ENCODE measurements at regions not wholly inside any gene's neighbourhood (a gene's known extent, or its start where the extent isn't known, plus 50 kb on each side); places are given as distances from the start of the nearest gene placed in this dataset.

GRCh38 chr6:140069576-140069975, 695.1 kb upstream of the CITED2 start:
- no peak for DNase-seq

GRCh38 chr6:140068801-140069200, 694.4 kb upstream of the CITED2 start:
- no peak for DNase-seq

DNA sequence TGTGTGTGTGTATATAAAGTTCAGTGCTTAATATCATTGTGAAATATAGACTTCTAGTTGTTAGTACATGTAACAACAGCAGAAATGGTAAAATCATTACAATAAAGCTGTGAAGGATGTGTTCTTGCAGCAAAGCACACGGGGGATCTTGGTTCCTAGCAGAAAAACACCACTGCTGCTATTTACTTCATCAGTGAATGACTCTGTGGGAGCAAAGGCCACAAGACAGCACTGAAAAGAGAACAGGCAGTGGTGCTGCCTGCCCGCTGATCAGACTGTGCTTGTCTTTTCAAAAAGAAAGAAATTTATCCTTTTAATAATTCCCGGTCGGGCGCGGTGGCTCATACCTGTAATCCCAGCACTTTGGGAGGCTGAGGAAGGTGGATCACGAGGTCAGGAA, 689.9 kb upstream of the CITED2 start:
- DNase-seq, result no peak

DNA sequence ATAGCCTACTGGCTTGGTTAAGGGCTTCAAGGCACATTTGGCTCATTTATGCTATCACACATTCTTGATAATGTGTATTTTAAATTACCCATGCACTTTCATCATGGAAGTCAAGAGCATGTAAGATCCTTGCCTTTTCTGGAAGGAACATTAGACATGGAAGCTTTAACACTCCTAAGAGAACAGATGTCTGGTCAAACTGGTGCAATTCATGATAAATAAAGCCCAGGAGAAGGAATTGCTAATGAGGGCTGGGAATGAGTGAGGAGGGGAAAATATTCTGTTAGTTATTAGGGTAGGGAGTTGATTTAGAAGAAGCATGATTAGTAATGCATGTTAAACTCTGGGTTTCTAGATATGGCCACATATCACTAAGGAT, 688.6 kb upstream of the CITED2 start:
- no peak for DNase-seq

DNA sequence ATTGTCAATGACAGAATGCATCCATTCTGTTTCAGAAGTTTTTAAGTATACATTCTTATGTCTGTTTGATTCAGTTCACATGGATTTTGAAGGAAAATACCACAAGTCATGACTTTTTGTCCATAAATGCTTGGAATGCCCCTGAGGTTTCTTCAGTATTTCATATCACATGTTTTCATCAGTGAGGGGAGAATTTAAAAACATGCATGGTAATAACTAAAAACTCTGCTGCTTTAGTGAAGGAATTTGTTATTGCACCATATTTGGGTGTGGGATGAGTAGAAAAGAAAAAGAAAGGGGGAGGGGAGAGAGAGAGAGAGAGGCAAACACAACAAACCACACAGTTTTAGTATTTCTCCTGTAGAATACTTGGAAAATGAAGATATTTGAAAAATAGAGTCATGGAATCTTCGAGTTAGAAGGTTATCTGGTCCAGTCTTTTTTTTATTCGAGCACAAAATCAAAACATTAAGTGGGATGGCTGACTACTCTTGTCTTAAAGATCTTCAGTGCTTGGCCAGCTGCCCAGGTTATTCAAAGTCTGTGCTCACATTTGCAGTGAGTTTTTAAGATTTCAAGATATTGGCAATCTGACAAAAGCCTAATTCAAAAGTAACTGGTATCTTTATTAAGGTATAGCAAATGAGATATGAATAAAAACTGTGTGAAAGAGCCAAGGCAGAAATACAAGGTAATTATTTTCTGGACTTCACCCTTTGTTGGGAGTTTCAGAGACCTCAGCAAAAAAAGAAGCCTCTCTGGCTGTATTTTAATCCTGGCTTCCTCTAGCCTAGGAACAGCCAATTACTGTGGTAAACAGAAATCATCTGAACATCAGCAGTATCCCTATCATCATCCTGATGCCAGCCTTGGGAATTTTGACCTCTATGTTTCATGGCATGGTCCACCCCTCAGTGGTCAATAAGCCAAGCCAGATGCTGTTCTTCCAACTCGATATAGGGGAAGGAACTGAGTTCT, 687.9 kb upstream of the CITED2 start:
- DNase-seq, result peak; percentile 60 to 67

- no peak for DNase-seq
Observed at GRCh38 chr6:140061110-140062042, 686.9 kb upstream of the CITED2 start.

DNA sequence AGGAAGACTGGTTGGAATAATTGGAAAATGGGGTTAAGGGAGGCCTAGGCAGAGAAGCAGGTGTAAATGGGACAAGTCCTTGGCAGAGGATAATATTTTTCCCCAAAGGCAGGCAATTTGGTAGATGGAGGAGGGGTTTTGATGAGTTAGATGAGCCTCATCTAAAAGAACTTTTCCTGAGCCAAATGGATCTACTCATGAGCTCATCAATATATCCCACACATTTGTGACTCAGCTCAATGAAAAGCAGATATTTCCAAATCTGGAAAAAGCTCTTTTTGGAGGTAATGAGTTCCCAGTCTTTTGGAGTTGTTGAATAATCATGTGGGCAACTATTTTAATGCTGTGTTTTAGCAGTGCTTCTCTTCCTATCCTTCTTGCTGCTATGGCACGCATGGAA, 685.5 kb upstream of the CITED2 start:
- no peak for DNase-seq

GRCh38 chr6:140058863-140059262, 684.4 kb upstream of the CITED2 start:
- DNase-seq, result no peak

- no peak for DNase-seq
Observed at GRCh38 chr6:140052736-140053729, 678.6 kb upstream of the CITED2 start.

GRCh38 chr6:140051521-140052512, 677.4 kb upstream of the CITED2 start:
- no peak for DNase-seq

GRCh38 chr6:140050101-140050995, 675.9 kb upstream of the CITED2 start:
- no peak for DNase-seq

DNA sequence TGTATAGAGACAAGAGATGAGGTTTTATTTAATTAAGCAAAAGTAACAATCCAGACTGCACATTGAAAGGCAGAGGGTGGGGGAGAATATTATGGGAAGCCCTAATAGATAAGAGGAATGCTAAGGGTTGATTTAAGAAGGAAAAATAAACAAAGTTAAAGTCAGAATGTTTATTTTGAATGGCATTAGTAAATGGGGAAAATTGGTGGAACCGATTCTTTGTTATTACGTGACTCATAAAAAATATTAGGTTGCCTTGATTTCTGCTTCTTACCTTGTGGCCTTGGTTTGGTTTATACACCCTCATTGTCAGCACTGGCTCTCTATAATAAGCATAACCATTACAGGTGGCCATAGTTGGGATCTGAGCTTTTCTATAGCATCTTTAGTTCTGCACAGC, 674.8 kb upstream of the CITED2 start:
- no peak for DNase-seq

DNA sequence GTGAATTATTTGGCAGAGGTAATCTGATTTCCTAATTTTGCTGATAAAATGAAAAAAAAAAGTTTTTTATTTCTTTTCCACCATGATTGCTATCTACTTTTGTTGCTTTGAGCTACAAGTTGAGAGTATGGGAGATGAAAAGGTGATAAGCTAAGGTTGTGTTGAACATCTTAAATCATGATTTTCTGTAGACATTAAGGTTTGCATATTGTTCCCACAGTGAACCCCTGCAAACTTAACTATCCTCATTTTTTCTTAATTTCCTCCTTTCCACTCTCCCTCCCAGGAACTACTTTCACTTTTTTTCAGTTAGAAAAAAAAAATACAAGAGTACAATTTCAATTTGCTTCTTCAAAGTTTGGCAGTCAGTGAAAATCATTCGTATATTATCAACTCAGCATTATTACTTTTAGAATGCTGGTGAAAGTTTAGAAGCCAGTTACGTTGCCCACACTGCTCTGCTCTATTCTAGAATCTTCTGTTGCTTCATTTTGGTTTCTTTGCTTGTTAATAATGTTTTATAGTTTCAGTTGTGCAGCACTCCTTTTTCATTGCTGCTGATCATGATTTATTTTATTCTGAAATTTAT, 673.8 kb upstream of the CITED2 start:
- no peak for DNase-seq

- no peak for DNase-seq
Observed at GRCh38 chr6:140047321-140047720, 672.9 kb upstream of the CITED2 start.

DNA sequence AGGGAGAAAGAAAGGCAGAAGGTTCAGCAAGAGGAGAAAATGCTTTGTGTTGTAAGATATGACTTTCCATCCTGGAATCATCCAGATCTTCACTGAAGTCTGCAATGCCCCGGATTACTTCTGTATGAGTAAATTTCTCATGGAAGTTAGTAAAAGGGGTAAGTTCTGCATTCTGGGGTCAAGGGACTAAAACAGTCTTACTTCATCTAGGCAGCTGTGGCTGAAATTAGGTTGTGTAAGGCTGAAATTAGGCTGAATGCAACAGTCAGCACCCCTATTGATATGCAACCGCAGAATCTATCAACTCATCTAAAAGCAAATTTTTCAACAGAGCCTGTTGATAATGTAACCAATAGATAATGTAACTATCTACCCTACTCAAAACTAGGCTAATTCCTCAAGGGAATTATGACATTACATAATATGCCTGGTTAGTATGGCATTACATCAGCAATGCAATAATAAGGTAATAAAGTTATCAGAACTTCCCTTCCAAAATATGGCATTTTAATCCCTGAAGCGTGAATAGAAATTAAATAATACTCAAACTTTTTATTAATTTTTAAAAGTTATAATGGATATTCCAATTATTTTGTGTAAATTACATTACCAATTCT, 671.7 kb upstream of the CITED2 start:
- DNase-seq, result no peak

DNA sequence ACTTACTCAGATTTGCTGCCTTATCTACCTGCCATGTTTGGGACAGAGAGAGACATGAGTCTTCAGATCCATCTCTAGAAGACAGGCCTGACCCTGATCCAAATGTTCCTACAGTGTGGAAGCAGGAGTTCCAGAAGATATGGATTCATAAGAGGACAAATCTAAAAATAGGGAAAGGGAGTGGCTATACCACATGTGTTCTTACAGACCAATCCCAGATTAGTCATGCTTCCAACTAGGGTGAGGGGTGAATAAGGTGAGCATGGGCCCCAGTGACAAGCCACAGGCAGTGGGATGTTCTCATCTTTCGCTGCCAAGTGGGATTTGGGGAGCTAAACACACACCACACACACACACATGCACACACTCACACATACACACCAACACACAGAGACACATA, 670.7 kb upstream of the CITED2 start:
- DNase-seq, result no peak

GRCh38 chr6:140044626-140045025, 670.2 kb upstream of the CITED2 start:
- DNase-seq, result no peak

- DNase-seq, result no peak
Observed at GRCh38 chr6:140043762-140044378, 669.4 kb upstream of the CITED2 start.
